ENCODE measurements at regions not wholly inside any gene's neighbourhood (a gene's known extent, or its start where the extent isn't known, plus 50 kb on each side); places are given as distances from the start of the nearest gene placed in this dataset.
"Not testable (repeated sequence)": the region's sequence is repeated elsewhere in the genome, so short reads cannot be mapped to it uniquely, and the experiment has no call there.

DNA sequence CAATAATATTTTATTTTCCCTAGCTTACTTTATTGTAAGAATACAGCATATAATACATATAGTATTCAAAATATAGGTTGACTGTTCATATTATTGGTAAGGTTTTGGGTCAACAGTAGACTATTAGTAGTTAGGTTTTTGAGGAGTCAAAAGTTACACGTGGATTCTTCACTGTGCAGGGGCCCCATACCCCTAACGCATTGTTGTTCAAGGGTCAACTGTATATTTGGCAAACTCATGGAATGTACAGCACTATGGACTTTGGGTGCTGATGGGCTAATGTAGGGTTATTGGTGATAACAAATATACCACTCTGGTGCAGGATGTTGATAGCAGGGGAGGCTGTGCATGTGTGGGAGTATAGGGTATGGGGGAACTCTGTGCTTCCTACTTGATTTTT is 397.2 kb downstream of the BCKDHB start:
- ATAC-seq (no peak), DNase-seq (no peak)
- intact Hi-C loops (cut with DNase I) = no loop called here
- no peak overlapping the region for H3K4me3 ChIP-seq
- no peak overlapping the region for H3K27ac ChIP-seq
- no peaks in the 10 kb centered on the region for H3K36me3 ChIP-seq (ENCODE audit: insufficient read depth in 1 of 2, low read depth in 1 of 2)
- TF ChIP-seq, protein P1, sequence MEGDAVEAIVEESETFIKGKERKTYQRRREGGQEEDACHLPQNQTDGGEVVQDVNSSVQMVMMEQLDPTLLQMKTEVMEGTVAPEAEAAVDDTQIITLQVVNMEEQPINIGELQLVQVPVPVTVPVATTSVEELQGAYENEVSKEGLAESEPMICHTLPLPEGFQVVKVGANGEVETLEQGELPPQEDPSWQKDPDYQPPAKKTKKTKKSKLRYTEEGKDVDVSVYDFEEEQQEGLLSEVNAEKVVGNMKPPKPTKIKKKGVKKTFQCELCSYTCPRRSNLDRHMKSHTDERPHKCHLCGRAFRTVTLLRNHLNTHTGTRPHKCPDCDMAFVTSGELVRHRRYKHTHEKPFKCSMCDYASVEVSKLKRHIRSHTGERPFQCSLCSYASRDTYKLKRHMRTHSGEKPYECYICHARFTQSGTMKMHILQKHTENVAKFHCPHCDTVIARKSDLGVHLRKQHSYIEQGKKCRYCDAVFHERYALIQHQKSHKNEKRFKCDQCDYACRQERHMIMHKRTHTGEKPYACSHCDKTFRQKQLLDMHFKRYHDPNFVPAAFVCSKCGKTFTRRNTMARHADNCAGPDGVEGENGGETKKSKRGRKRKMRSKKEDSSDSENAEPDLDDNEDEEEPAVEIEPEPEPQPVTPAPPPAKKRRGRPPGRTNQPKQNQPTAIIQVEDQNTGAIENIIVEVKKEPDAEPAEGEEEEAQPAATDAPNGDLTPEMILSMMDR (IDR thresholded peaks at IDR 0.05) = no peak
- 86 to 93% (median 91%) methylated on average over 2 of the region's 2 CpGs for WGBS, 3 donors
- H3K4me1 ChIP-seq = no peaks in the 10 kb centered on the region
- H3K9me3 ChIP-seq = no peaks in the 10 kb centered on the region
- no peaks in the 10 kb centered on the region for H3K27me3 ChIP-seq (ENCODE audit: insufficient read depth in 3 of 3, low read length in 2 of 3)

DNA sequence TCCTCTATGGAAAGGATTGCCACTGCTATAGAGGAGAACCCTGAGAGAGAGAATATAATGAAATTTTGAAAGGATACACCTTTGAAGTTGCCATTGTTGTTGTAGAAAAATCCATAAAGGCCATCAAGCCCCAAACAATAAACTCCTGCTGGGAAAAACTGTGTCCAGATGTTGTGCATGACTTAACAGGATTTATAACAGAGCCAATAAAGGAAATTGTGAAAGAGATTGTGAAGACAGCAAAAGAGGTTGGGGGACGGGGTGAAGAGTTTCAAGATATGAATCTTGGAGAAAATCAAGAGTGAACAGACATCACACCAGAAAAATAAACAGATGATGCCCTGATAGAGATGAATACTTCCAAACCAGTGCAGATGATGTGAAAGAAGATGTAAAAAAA is 396.4 kb downstream of the BCKDHB start:
- H3K27me3 ChIP-seq (ENCODE audit: insufficient read depth in 3 of 3, low read length in 2 of 3) = no peaks in the 10 kb centered on the region
- intact Hi-C loops (cut with DNase I) = no loop called here
- no peaks in the 10 kb centered on the region for H3K4me1 ChIP-seq
- no peaks in the 10 kb centered on the region for H3K36me3 ChIP-seq (ENCODE audit: insufficient read depth in 1 of 2, low read depth in 1 of 2)
- ATAC-seq (no peak), DNase-seq (no peak)
- TF ChIP-seq, protein P1 (IDR thresholded peaks at IDR 0.05) = no peak
- no peak overlapping the region for H3K4me3 ChIP-seq
- 57 to 76% (median 68%) methylated on average over 1 of the region's 1 CpG for WGBS, 3 donors
- no peak overlapping the region for H3K27ac ChIP-seq
- H3K9me3 ChIP-seq = no peaks in the 10 kb centered on the region

DNA sequence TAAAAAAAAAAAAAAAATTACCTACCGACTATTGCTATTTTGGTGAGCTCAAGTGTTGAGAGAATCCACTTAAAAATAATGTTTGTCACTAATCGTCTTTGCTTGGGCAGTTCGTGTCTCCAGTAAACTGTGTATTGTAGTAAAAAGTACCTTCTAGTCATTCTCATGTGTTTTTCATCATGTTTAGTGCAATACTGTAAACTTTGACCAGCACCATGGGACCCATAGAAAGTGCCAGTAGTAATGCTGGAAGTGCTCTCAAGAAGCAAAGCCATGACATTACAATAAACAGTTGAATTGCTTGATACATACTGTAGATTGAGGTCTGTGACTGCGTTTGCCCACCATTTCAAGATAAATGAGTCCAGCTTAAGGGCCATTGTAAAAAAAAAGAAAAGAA is 395.2 kb downstream of the BCKDHB start:
- DNase-seq (no peak), ATAC-seq (no peak)
- Histone ChIP-seq H3K4me1 (no peaks in the 10 kb centered on the region), H3K27me3 (ENCODE audit: insufficient read depth in 3 of 3, low read length in 2 of 3) (no peaks in the 10 kb centered on the region), H3K36me3 (ENCODE audit: insufficient read depth in 1 of 2, low read depth in 1 of 2) (no peaks in the 10 kb centered on the region), H3K27ac (no peak overlapping the region), H3K9me3 (no peaks in the 10 kb centered on the region), H3K4me3 (no peak overlapping the region)
- TF ChIP-seq, protein P1 (IDR thresholded peaks at IDR 0.05) = no peak
- 88 to 92% (median 88%) methylated on average over 4 of the region's 4 CpGs for WGBS, 3 donors
- intact Hi-C loops (cut with DNase I) = no loop called here

DNA sequence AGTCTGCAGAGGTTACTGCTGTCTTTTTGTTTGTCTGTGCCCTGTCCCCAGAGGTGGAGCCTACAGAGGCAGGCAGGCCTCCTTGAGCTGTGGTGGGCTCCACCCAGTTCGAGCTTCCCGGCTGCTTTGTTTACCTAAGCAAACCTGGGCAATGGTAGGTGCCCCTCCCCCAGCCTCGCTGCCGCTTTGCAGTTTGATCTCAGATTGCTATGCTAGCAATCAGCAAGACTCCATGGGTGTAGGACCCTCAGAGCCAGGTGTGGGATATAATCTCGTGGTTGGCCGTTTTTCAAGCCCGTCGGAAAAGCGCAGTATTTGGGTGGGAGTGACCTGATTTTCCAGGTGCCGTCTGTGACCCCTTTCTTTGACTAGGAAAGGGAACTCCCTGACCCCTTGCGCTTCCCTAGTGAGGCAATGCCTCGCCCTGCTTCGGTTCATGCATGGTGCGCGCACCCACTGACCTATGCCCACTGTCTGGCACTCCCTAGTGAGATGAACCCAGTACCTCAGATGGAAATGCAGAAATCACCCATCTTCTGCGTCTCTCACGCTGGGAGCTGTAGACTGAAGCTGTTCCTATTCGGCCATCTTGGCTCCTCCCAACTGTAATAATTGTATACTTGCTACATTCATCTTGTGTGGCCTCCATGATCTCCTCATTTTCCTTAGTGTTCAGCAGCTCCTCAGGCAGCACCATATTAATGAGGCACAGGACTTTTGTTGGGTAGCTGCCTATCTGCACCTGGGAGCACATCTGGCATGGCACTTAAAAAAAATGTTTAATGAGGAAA is 391.4 kb downstream of the BCKDHB start:
- intact Hi-C loops (cut with DNase I); H3K4me1 ChIP-seq; H3K9me3 ChIP-seq; H3K36me3 ChIP-seq (ENCODE audit: insufficient read depth in 1 of 2, low read depth in 1 of 2); DNase-seq; H3K4me3 ChIP-seq; H3K27ac ChIP-seq; H3K27me3 ChIP-seq (ENCODE audit: insufficient read depth in 3 of 3, low read length in 2 of 3); ATAC-seq: not testable (repeated sequence)
- WGBS, 3 donors = 75 to 83% (median 76%) methylated on average over 16 to 18 of the region's 18 CpGs

DNA sequence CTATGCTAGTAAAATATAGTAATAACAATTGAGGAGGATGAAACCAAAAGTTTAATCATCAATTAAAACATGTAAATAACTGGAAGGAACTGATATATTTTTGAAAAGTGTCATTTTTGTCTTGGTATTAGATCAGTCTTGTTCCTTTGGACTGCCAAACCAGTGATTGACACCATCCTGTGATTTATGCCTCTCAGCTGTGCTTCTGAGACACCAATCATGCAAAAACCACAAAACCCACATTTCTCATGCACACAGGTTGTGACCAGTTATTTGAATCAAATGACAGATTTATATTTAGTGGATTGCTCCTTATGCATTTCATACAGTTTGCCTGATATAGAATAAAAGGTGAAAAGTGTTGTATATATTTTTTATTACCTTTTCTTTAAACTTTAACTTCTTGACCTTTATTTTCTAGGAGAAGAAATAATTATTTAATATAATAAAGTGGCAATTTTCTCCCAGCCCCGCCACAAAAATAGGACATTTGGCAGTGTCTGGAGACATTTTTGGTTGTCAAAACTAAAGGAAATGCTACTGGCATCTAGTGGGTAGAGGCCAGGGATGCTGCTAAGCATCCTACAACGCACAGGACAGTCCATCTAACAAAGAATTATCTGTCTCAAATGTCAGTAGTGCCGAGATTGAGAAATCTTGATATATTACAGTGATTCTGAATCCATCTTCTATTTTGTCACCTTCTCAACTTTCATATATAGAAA is 383.6 kb downstream of the BCKDHB start:
- Histone ChIP-seq H3K36me3 (ENCODE audit: insufficient read depth in 1 of 2, low read depth in 1 of 2) (no peaks in the 10 kb centered on the region), H3K4me3 (no peak overlapping the region), H3K9me3 (no peaks in the 10 kb centered on the region), H3K27me3 (ENCODE audit: insufficient read depth in 3 of 3, low read length in 2 of 3) (no peaks in the 10 kb centered on the region), H3K27ac (no peak overlapping the region), H3K4me1 (no peaks in the 10 kb centered on the region)
- WGBS, 3 donors = 30 to 36% (median 33%) methylated on average over 3 of the region's 3 CpGs
- TF ChIP-seq, protein P1 (IDR thresholded peaks at IDR 0.05) = no peak
- no peak for DNase-seq
- intact Hi-C loops (cut with DNase I) = no loop called here
- no peak for ATAC-seq

All from psoas muscle (tissue), 7 donors.